Thyroid gland (tissue), 4 donors: ENCODE measurements at regions not wholly inside any gene's neighbourhood (a gene's known extent, or its start where the extent isn't known, plus 50 kb on each side); places are given as distances from the start of the nearest gene placed in this dataset.

Experiments used
- DNase-seq, 2 donors: peaks; one replicate each; pipeline ENCODE4 v3.0.0-alpha.2; 2019
- H3K27ac ChIP-seq, 3 donors: fragments of 200-600 bp; sonication (generic); 1 replicate in 2 of 3; 2 replicates in 1 of 3; pipeline ENCODE4 v1.5.1; 2016 to 2019; ENCODE audit warnings: mild to moderate bottlenecking in 1 of 3, moderate library complexity in 1 of 3
- H3K27me3 ChIP-seq: fragments of 200-600 bp; sonication (generic); one replicate; pipeline ENCODE4 v1.5.1; 2019
- H3K36me3 ChIP-seq, 2 donors: fragments of 200-600 bp; sonication (generic); one replicate each; pipeline ENCODE4 v1.5.1; 2016 to 2019
- H3K4me1 ChIP-seq, 2 donors: fragments of 200-600 bp; sonication (generic); one replicate each; pipeline ENCODE4 v1.5.1; 2017 to 2019
- H3K4me3 ChIP-seq, 3 donors: fragments of 200-600 bp; sonication (generic); replicated peaks in 1 of 3; 1 replicate in 2 of 3; 2 replicates in 1 of 3; pipeline ENCODE4 v1.5.1; 2016; ENCODE audit warnings: mild to moderate bottlenecking in 1 of 3
- H3K9me3 ChIP-seq: fragments of 200-600 bp; sonication (generic); one replicate; pipeline ENCODE4 v1.5.1; 2017
- POLR2A ChIP-seq, 2 donors: fragments of 450-650 bp; IDR thresholded peaks; one replicate each; pipeline ENCODE4 v1.6.1; 2017; ENCODE audit warnings: antibody characterized with exemption in 2 of 2, mild to moderate bottlenecking in 2 of 2, moderate library complexity in 1 of 2
- WGBS, 2 donors: methylation state at CpG; one replicate each; pipeline ENCODE4 v1.1.5; 2017; 5-methylcytosine and 5-hydroxymethylcytosine counted together
- intact Hi-C: fragments of 100-400 bp; cut with DNase I; formaldehyde crosslinking; loops from one replicate; pipeline ENCODE4 v1.15.1; 2023
- TF ChIP-seq, protein P1 (sequence below), 6 experiments: fragments of 200-600 bp in 3 of 6; fragments of 450-650 bp in 3 of 6; sonication (generic) in 3 of 6; IDR thresholded peaks; one replicate each; pipeline ENCODE4 v1.5.1; 2016 to 2019; ENCODE audit warnings: antibody characterized with exemption in 6 of 6, mild to moderate bottlenecking in 2 of 6, inconsistent platforms in 1 of 6, moderate library complexity in 1 of 6

DNA sequence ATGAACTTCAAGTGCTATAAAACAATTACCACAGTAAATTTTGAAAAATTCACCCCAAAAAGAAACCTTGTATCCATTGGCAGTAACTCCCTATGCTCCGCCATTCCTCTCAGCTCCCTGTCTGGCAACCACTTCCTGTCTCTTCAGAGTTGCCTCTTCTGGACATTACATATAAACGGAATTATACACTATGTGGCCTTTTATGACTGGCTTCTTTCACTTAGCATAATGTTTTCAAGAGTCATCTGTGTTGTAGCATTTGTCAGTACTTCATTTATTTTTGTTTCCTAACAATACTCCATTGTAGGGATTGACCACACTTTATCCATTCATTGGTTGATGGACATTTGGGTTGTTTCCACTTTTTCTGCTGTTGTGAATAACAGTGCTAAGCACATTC lies 50.1 kb downstream of the CEP43 start:
- Histone ChIP-seq H3K4me1 (peaks cover 21 to 30% of the 10 kb centered on the region in 2 donors), H3K9me3 (no peaks in the 10 kb centered on the region), H3K27ac (no peak overlapping the region), H3K36me3 (no peaks in the 10 kb centered on the region), H3K4me3 (no peak overlapping the region), H3K27me3 (no peaks in the 10 kb centered on the region)
- no peak for TF ChIP-seq POLR2A (IDR thresholded peaks at IDR 0.05)
- TF ChIP-seq, protein P1, sequence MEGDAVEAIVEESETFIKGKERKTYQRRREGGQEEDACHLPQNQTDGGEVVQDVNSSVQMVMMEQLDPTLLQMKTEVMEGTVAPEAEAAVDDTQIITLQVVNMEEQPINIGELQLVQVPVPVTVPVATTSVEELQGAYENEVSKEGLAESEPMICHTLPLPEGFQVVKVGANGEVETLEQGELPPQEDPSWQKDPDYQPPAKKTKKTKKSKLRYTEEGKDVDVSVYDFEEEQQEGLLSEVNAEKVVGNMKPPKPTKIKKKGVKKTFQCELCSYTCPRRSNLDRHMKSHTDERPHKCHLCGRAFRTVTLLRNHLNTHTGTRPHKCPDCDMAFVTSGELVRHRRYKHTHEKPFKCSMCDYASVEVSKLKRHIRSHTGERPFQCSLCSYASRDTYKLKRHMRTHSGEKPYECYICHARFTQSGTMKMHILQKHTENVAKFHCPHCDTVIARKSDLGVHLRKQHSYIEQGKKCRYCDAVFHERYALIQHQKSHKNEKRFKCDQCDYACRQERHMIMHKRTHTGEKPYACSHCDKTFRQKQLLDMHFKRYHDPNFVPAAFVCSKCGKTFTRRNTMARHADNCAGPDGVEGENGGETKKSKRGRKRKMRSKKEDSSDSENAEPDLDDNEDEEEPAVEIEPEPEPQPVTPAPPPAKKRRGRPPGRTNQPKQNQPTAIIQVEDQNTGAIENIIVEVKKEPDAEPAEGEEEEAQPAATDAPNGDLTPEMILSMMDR (IDR thresholded peaks at IDR 0.05), result no peak
- WGBS, 2 donors, result 86 to 89% methylated on average over 2 of the region's 2 CpGs
- DNase-seq, result no peak
- intact Hi-C loops, result no loop called here

DNA sequence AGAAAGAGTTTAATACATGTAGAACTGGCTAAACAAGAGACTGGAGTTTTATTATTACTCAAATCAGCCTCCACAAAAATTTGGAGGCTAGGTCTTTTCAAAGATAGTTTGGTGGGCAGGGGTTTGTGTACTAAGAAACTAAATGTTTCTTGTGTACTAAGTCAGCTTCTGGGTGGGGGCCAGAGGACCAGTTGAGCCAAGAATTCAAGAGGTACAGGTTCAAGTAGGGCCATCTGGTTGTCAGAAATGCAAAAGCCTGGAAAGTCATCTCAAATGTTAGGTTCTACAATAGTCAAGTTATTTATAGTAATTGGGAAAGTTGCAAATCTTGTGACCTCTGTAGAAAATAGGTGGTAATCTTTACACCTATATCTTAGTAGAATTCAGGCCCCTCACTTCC lies 51.7 kb downstream of the CEP43 start:
- H3K27me3 ChIP-seq, result no peaks in the 10 kb centered on the region
- intact Hi-C loops, result no loop called here
- no peak overlapping the region for H3K4me3 ChIP-seq
- no peaks in the 10 kb centered on the region for H3K9me3 ChIP-seq
- no peaks in the 10 kb centered on the region for H3K36me3 ChIP-seq
- peak overlapping the region; percentile 4 to 73 (median 29) for H3K27ac ChIP-seq
- TF ChIP-seq, protein P1 (IDR thresholded peaks at IDR 0.05), result no peak
- no peak for TF ChIP-seq POLR2A (IDR thresholded peaks at IDR 0.05)
- peak; percentile 51 to 61 for DNase-seq
- peaks cover 21 to 30% of the 10 kb centered on the region in 2 donors for H3K4me1 ChIP-seq

DNA sequence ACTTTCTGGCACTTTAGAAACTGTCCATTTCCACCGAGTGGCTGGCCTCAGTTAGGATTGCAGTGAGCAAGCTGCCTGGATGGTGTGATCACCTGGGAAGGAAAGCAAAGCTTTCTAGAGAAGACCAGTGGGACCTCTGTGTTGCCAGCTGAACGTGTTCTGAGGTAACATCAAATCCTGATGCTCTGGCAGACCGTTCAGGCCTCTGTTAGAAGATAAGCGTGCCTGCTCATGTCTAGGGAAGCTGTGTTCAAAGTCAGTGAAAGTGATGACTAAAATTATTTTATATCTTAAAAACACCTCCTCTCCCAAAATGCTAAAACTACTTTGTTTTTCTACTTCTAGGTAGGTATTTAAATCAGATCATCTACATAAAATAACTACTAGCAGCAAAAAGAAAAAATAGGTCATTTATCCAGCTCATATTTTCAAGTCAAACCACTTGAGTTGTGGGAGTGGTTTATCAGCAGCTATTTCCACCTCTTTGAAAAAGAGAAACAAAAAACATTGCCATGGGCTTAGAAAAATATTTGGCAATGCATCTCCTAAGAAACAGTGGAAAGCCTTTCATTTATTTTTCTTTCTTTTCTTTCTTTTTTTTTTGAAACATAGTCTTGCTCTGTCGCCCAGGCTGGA lies 54.8 kb downstream of the CEP43 start:
- Histone ChIP-seq H3K4me3 (no peak overlapping the region), H3K27me3 (no peaks in the 10 kb centered on the region), H3K9me3 (no peaks in the 10 kb centered on the region), H3K36me3 (no peaks in the 10 kb centered on the region), H3K4me1 (peaks cover 21 to 30% of the 10 kb centered on the region in 2 donors), H3K27ac (peak overlapping the region; percentile 54 to 90 (median 64))
- intact Hi-C loops, result no loop called here
- TF ChIP-seq, protein P1 (IDR thresholded peaks at IDR 0.05), result no peak
- TF ChIP-seq POLR2A (IDR thresholded peaks at IDR 0.05), result no peak
- WGBS, 2 donors, result 39 to 61% methylated on average over 5 of the region's 5 CpGs
- DNase-seq, result peak in 1 of 2 donors; percentile 41

DNA sequence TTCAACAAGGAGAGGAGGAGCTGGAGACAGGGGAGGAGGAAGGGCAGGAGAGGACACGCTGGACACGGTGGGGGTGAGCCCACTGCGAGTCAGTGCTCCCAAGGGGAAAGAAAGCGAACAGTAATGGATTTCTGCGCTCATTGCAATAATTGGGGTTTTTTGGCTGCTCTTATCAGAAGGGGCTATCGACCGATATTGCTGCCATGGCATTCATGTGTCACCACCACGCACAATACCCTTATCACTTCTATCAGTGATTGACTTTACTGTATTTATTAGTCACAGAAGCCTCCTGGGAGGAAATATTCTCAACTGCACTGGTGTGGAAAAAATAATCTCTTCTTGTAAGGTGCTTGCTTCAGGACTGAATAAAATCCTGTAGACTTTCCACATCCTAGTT lies 55.8 kb downstream of the CEP43 start:
- Histone ChIP-seq H3K27me3 (no peaks in the 10 kb centered on the region), H3K9me3 (no peaks in the 10 kb centered on the region), H3K27ac (peak overlapping the region in 1 of 3 donors; percentile 90), H3K36me3 (no peaks in the 10 kb centered on the region), H3K4me1 (peaks cover 21 to 30% of the 10 kb centered on the region in 2 donors), H3K4me3 (no peak overlapping the region)
- whole genome bisulfite sequencing, 2 donors, result 90 to 94% methylated on average over 8 of the region's 8 CpGs
- no peak for TF ChIP-seq POLR2A (IDR thresholded peaks at IDR 0.05)
- TF ChIP-seq, protein P1 (IDR thresholded peaks at IDR 0.05), result no peak
- intact Hi-C loops, result no loop called here
- DNase-seq, result no peak

DNA sequence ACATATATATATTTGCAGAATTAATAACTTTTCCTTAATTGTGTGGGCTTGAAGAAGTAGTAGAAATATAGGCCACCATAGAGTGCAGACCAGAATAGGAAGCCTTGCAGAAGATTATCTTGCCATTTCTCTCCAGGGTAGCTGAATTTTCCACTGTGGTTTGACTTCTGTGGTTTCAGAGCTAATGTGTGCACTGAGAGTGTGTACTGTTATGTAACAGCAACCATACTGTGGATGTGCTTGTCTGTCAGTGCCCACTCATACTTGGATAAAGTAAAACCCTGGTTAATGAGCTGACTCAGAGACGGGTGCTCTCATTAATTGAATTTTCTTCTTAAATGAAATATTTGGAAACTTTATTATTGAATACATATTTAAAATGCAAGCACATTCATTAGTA lies 57.2 kb downstream of the CEP43 start:
- Histone ChIP-seq H3K4me1 (peaks cover 10 to 20% of the 10 kb centered on the region in 2 donors), H3K36me3 (no peaks in the 10 kb centered on the region), H3K27ac (no peak overlapping the region), H3K27me3 (no peaks in the 10 kb centered on the region), H3K4me3 (no peak overlapping the region), H3K9me3 (no peaks in the 10 kb centered on the region)
- DNase-seq, result no peak
- intact Hi-C loops, result no loop called here
- WGBS, 2 donors, result 85 to 89% methylated on average over 1 of the region's 1 CpG
- no peak for TF ChIP-seq POLR2A (IDR thresholded peaks at IDR 0.05)
- TF ChIP-seq, protein P1 (IDR thresholded peaks at IDR 0.05), result no peak
